Vagina (tissue), 2 donors: ENCODE measurements at regions not wholly inside any gene's neighbourhood (a gene's known extent, or its start where the extent isn't known, plus 50 kb on each side); places are given as distances from the start of the nearest gene placed in this dataset.
A peak's percentile ranks its signal among the peaks of the same experiment; 100 is the strongest.

Experiments used
- DNase-seq, 2 donors: peaks; one replicate each; pipeline ENCODE4 v3.0.0-alpha.2; 2017; ENCODE audit errors: extremely low spot score in 2 of 2
- H3K27ac ChIP-seq: fragments of 200-600 bp; sonication (generic); one replicate; pipeline ENCODE4 v1.5.1; 2019
- H3K27me3 ChIP-seq: fragments of 200-600 bp; sonication (generic); one replicate; pipeline ENCODE4 v1.5.1; 2019
- H3K36me3 ChIP-seq, 2 donors: fragments of 200-600 bp; sonication (generic); one replicate each; pipeline ENCODE4 v1.5.1; 2017 to 2019
- H3K4me1 ChIP-seq: fragments of 200-600 bp; sonication (generic); one replicate; pipeline ENCODE4 v1.5.1; 2019
- H3K4me3 ChIP-seq, 2 donors: fragments of 200-600 bp; sonication (generic); 1 replicate in 1 of 2; 2 replicates in 1 of 2; pipeline ENCODE4 v1.5.1; 2016 to 2019
- H3K9me3 ChIP-seq: fragments of 200-600 bp; sonication (generic); one replicate; pipeline ENCODE4 v1.5.1; 2019
- CTCF ChIP-seq, 3 experiments: fragments of 450-650 bp in 2 of 3; fragments of 200-600 bp in 1 of 3; sonication (generic) in 1 of 3; IDR thresholded peaks; one replicate each; pipeline ENCODE4 v1.5.1; 2017 to 2019; ENCODE audit warnings: antibody characterized with exemption in 3 of 3, mild to moderate bottlenecking in 2 of 3, moderate library complexity in 2 of 3
- POLR2A ChIP-seq, 2 donors: fragments of 450-650 bp; IDR thresholded peaks; one replicate each; pipeline ENCODE4 v1.6.1; 2017; ENCODE audit warnings: antibody characterized with exemption in 2 of 2, mild to moderate bottlenecking in 2 of 2, moderate library complexity in 2 of 2
- POLR2AphosphoS5 ChIP-seq, 2 donors: sonication (generic); formaldehyde crosslinking; IDR thresholded peaks; one replicate each; pipeline ENCODE4 v1.9.0; 2017; ENCODE audit warnings: antibody characterized with exemption in 2 of 2, mild to moderate bottlenecking in 2 of 2, low read depth in 1 of 2; ENCODE audit not compliant: insufficient read depth in 1 of 2
- intact Hi-C: fragments of 100-400 bp; cut with DNase I; formaldehyde crosslinking; loops from one replicate; pipeline ENCODE4 v1.15.1; 2023

- Histone ChIP-seq H3K9me3 (no peaks in the 10 kb centered on the region), H3K27ac (no peak overlapping the region)
- DNase-seq = no peak
These were observed 210.6 kb upstream of the ZNF608 start for GRCh38 chr5:124957063-124957462.

GRCh38 chr5:124960266-124960665, 213.8 kb upstream of the ZNF608 start:
- H3K36me3 ChIP-seq = no peaks in the 10 kb centered on the region
- DNase-seq = no peak
- H3K27ac ChIP-seq = no peak overlapping the region
- no peaks in the 10 kb centered on the region for H3K9me3 ChIP-seq
- TF ChIP-seq CTCF (IDR thresholded peaks at IDR 0.05) = no peak
- no peak for TF ChIP-seq POLR2A (IDR thresholded peaks at IDR 0.05)
- TF ChIP-seq POLR2AphosphoS5 (IDR thresholded peaks at IDR 0.05; ENCODE audit: insufficient read depth in 1 of 2, low read depth in 1 of 2) = no peak
- no peak overlapping the region for H3K4me3 ChIP-seq
- no peaks in the 10 kb centered on the region for H3K27me3 ChIP-seq
- H3K4me1 ChIP-seq = peaks cover 16% of the 10 kb centered on the region
- intact Hi-C loops = no loop called here

More at GRCh38 chr5:124957063-124957462, 210.6 kb upstream of the ZNF608 start:
- Histone ChIP-seq H3K4me1 (no peaks in the 10 kb centered on the region), H3K27me3 (no peaks in the 10 kb centered on the region), H3K4me3 (no peak overlapping the region), H3K36me3 (no peaks in the 10 kb centered on the region)
- TF ChIP-seq POLR2A (IDR thresholded peaks at IDR 0.05) (no peak), CTCF (IDR thresholded peaks at IDR 0.05) (no peak), POLR2AphosphoS5 (IDR thresholded peaks at IDR 0.05; ENCODE audit: insufficient read depth in 1 of 2, low read depth in 1 of 2) (no peak)
- intact Hi-C loops = no loop called here

GRCh38 chr5:124961521-124961920, 215.1 kb upstream of the ZNF608 start:
- intact Hi-C loops = no loop called here
- TF ChIP-seq CTCF (IDR thresholded peaks at IDR 0.05) = no peak
- TF ChIP-seq POLR2A (IDR thresholded peaks at IDR 0.05) = no peak
- TF ChIP-seq POLR2AphosphoS5 (IDR thresholded peaks at IDR 0.05; ENCODE audit: insufficient read depth in 1 of 2, low read depth in 1 of 2) = no peak
- Histone ChIP-seq H3K4me1 (peaks cover 16% of the 10 kb centered on the region), H3K27ac (no peak overlapping the region), H3K36me3 (no peaks in the 10 kb centered on the region), H3K27me3 (no peaks in the 10 kb centered on the region), H3K4me3 (no peak overlapping the region), H3K9me3 (no peaks in the 10 kb centered on the region)
- DNase-seq = no peak

GRCh38 chr5:124962111-124962510, 215.7 kb upstream of the ZNF608 start:
- no peak for DNase-seq
- H3K27me3 ChIP-seq = no peaks in the 10 kb centered on the region
- H3K9me3 ChIP-seq = no peaks in the 10 kb centered on the region
- no peak overlapping the region for H3K27ac ChIP-seq
- no peak overlapping the region for H3K4me3 ChIP-seq
- peaks cover 16% of the 10 kb centered on the region for H3K4me1 ChIP-seq
- TF ChIP-seq POLR2AphosphoS5 (IDR thresholded peaks at IDR 0.05; ENCODE audit: insufficient read depth in 1 of 2, low read depth in 1 of 2) = no peak
- no peak for TF ChIP-seq POLR2A (IDR thresholded peaks at IDR 0.05)
- TF ChIP-seq CTCF (IDR thresholded peaks at IDR 0.05) = no peak
- H3K36me3 ChIP-seq = no peaks in the 10 kb centered on the region
- intact Hi-C loops = no loop called here

GRCh38 chr5:124962735-124963134, 216.3 kb upstream of the ZNF608 start:
- Histone ChIP-seq H3K27ac (peak overlapping the region; percentile 17), H3K27me3 (no peaks in the 10 kb centered on the region), H3K4me1 (peaks cover 16% of the 10 kb centered on the region), H3K4me3 (no peak overlapping the region), H3K36me3 (no peaks in the 10 kb centered on the region), H3K9me3 (no peaks in the 10 kb centered on the region)
- TF ChIP-seq CTCF (IDR thresholded peaks at IDR 0.05) = no peak
- no peak for TF ChIP-seq POLR2AphosphoS5 (IDR thresholded peaks at IDR 0.05; ENCODE audit: insufficient read depth in 1 of 2, low read depth in 1 of 2)
- TF ChIP-seq POLR2A (IDR thresholded peaks at IDR 0.05) = no peak
- DNase-seq = no peak
- intact Hi-C loops = no loop called here
